ENCODE measurements at regions not wholly inside any gene's neighbourhood (a gene's known extent, or its start where the extent isn't known, plus 50 kb on each side); places are given as distances from the start of the nearest gene placed in this dataset.
"Not testable (repeated sequence)": the region's sequence is repeated elsewhere in the genome, so short reads cannot be mapped to it uniquely, and the experiment has no call there.

DNA sequence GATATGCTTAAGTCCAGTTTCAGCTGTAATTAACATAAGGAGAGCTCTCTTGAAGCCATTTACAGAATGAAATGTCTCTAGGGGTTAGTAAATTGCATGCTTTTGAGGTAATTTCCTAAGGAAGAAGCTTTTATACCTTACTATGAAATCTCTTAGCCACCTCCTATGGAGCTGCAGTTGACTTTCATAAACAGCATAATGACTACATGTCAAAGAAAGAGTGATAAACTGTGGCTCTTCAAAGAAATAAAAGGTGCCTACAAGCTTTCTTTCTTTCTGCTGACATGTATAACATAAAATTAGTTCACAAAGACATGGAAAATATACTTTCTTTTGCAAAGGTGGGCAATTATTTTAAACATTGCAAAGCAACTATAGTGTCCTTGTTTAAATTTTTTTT, 90.8 kb downstream of the TMEM167A start:
- CTCF ChIA-PET: no interaction called here

GRCh38 chr5:82985763-82986162, 91.4 kb downstream of the TMEM167A start:
- Mint-ChIP-seq H3K4me3 (no peak overlapping the region), H3K4me1 (no peaks in the 10 kb centered on the region), H3K36me3 (no peaks in the 10 kb centered on the region), H3K27me3 (no peaks in the 10 kb centered on the region), H3K9me3 (no peaks in the 10 kb centered on the region), H3K27ac (no peak overlapping the region)
- ChIA-PET POLR2A (no interaction called here), CTCF (no interaction called here)
- no peak for DNase-seq
- H3K27ac ChIP-seq (ENCODE audit: low read depth, low read length): no peak overlapping the region
- H3K27me3 ChIP-seq (ENCODE audit: insufficient read depth, low read length, poor library complexity, severe bottlenecking): no peaks in the 10 kb centered on the region
- no peaks in the 10 kb centered on the region for H3K4me1 ChIP-seq (ENCODE audit: insufficient read depth, low read length)
- H3K36me3 ChIP-seq (ENCODE audit: insufficient read depth, low read length): no peaks in the 10 kb centered on the region
- H3K9me3 ChIP-seq (ENCODE audit: low read length): no peaks in the 10 kb centered on the region
- no peak overlapping the region for H3K4me3 ChIP-seq (ENCODE audit: low read length)

More for the DNA sequence above, 90.8 kb downstream of the TMEM167A start:
- H3K27me3 ChIP-seq (ENCODE audit: insufficient read depth, low read length, poor library complexity, severe bottlenecking): no peaks in the 10 kb centered on the region
- no peaks in the 10 kb centered on the region for H3K9me3 ChIP-seq (ENCODE audit: low read length)
- Mint-ChIP-seq H3K36me3 (no peaks in the 10 kb centered on the region), H3K4me1 (no peaks in the 10 kb centered on the region), H3K27ac (no peak overlapping the region), H3K9me3 (no peaks in the 10 kb centered on the region), H3K27me3 (no peaks in the 10 kb centered on the region), H3K4me3 (no peak overlapping the region)
- H3K4me1 ChIP-seq (ENCODE audit: insufficient read depth, low read length): no peaks in the 10 kb centered on the region
- H3K27ac ChIP-seq (ENCODE audit: low read depth, low read length): no peak overlapping the region
- H3K36me3 ChIP-seq (ENCODE audit: insufficient read depth, low read length): no peaks in the 10 kb centered on the region
- no peak overlapping the region for H3K4me3 ChIP-seq (ENCODE audit: low read length)
- no peak for DNase-seq
- POLR2A ChIA-PET: no interaction called here

DNA sequence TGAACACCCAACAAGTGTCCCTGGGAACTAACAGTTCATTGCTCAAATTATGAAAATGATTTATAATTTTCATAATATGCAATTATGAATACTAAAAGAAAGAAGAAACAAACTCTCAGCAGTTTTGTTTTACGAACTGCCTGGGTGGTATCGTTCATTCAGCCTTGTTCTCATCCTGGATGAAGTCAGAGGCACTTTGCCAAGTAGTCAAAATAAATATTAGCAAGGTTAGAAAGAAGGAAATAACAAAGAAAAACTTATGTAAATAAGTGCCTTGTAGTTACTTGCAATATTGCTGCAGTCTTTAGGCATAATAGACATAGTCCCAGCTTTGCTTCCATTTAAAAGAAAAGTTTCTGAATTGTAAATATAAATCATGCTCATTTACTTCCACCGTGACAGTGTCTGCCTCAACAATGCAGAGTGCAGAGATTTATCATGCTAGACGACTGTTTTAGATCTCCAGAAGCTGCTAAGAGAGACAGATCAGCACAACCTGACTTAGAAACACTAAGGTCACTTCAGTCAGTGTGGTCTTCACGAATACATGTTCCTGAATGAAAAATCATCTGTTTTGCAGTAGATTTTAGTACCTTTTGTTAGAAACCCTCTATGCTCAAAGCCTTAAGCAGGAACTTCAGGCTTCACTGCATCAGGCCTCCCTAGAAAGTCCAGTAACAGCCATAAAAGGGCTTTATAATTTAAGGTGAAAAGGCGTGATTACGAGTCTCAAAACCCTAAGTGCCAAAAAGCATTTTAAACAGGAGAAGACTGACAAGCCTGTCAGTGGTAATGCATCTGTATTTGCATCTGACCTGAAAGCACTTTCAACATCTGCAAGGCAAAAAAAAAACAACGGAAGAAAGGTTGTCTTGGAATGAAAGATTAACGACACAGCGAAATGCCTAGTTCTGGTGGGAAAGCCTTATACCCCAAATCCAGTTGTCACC, 92.1 kb downstream of the TMEM167A start:
- Mint-ChIP-seq H3K9me3 (no peaks in the 10 kb centered on the region), H3K4me1 (no peaks in the 10 kb centered on the region), H3K36me3 (no peaks in the 10 kb centered on the region), H3K4me3 (no peak overlapping the region), H3K27ac (no peak overlapping the region), H3K27me3 (no peaks in the 10 kb centered on the region)
- ChIA-PET CTCF (no interaction called here), POLR2A (no interaction called here)
- H3K4me1 ChIP-seq (ENCODE audit: insufficient read depth, low read length): no peaks in the 10 kb centered on the region
- no peaks in the 10 kb centered on the region for H3K9me3 ChIP-seq (ENCODE audit: low read length)
- H3K27me3 ChIP-seq (ENCODE audit: insufficient read depth, low read length, poor library complexity, severe bottlenecking): no peaks in the 10 kb centered on the region
- no peak for DNase-seq
- no peak overlapping the region for H3K4me3 ChIP-seq (ENCODE audit: low read length)
- H3K27ac ChIP-seq (ENCODE audit: low read depth, low read length): no peak overlapping the region
- no peaks in the 10 kb centered on the region for H3K36me3 ChIP-seq (ENCODE audit: insufficient read depth, low read length)

GRCh38 chr5:82982846-82983245, 94.3 kb downstream of the TMEM167A start:
- H3K4me3 ChIP-seq (ENCODE audit: low read length): no peak overlapping the region
- no peak overlapping the region for H3K4me3 Mint-ChIP-seq
- H3K27me3 Mint-ChIP-seq: peaks cover 5 to 8% of the 10 kb centered on the region in 2 donors
- CTCF ChIA-PET: no interaction called here
- H3K27ac ChIP-seq (ENCODE audit: low read depth, low read length): no peak overlapping the region
- H3K4me1 ChIP-seq (ENCODE audit: insufficient read depth, low read length): no peaks in the 10 kb centered on the region
- no peak for DNase-seq
- no peaks in the 10 kb centered on the region for H3K36me3 Mint-ChIP-seq
- POLR2A ChIA-PET: no interaction called here
- no peak overlapping the region for H3K27ac Mint-ChIP-seq
- H3K9me3 Mint-ChIP-seq: peaks cover 0 to 3% (median 0%) of the 10 kb centered on the region in 5 donors
- no peaks in the 10 kb centered on the region for H3K27me3 ChIP-seq (ENCODE audit: insufficient read depth, low read length, poor library complexity, severe bottlenecking)
- H3K4me1 Mint-ChIP-seq: no peaks in the 10 kb centered on the region
- no peaks in the 10 kb centered on the region for H3K9me3 ChIP-seq (ENCODE audit: low read length)
- no peaks in the 10 kb centered on the region for H3K36me3 ChIP-seq (ENCODE audit: insufficient read depth, low read length)

DNA sequence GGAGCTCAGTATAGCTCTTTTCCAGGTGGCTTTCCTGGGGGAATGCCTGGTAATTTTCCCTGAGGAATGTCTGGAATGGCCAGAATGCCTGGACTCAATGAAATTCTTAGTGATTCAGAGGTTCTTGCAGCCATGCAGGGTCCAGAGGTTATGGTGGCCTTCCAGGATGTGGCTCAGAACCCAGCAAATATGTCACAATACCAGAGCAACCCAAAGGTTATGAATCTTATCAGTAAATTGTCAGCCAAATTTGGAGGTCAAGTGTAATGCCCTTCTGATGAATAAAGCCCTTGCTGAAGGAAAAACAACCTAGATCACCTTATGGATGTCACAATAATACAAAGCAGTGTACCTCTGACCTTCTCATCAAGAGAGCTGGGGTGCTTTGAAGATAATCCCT, 100.3 kb downstream of the TMEM167A start:
- POLR2A ChIA-PET, CTCF ChIA-PET: not testable (repeated sequence)

GRCh38 chr5:82975812-82976211, 101.4 kb downstream of the TMEM167A start:
- no peak overlapping the region for H3K4me3 ChIP-seq (ENCODE audit: low read length)
- Mint-ChIP-seq H3K36me3 (peaks cover 0 to 5% (median 4%) of the 10 kb centered on the region in 3 donors), H3K9me3 (peaks cover 13 to 29% (median 23%) of the 10 kb centered on the region in 5 donors), H3K4me1 (no peaks in the 10 kb centered on the region), H3K27ac (no peak overlapping the region), H3K4me3 (no peak overlapping the region), H3K27me3 (peaks cover 10 to 11% of the 10 kb centered on the region in 2 donors)
- no peak overlapping the region for H3K27ac ChIP-seq (ENCODE audit: low read depth, low read length)
- ChIA-PET POLR2A (no interaction called here), CTCF (no interaction called here)
- no peaks in the 10 kb centered on the region for H3K36me3 ChIP-seq (ENCODE audit: insufficient read depth, low read length)
- H3K4me1 ChIP-seq (ENCODE audit: insufficient read depth, low read length): no peaks in the 10 kb centered on the region
- no peak for DNase-seq
- no peaks in the 10 kb centered on the region for H3K27me3 ChIP-seq (ENCODE audit: insufficient read depth, low read length, poor library complexity, severe bottlenecking)
- H3K9me3 ChIP-seq (ENCODE audit: low read length): no peaks in the 10 kb centered on the region

More for the DNA sequence above, 100.3 kb downstream of the TMEM167A start:
- H3K9me3 Mint-ChIP-seq: peaks cover 13 to 29% (median 23%) of the 10 kb centered on the region in 5 donors
- not testable (repeated sequence) for H3K36me3 Mint-ChIP-seq; H3K4me1 ChIP-seq (ENCODE audit: insufficient read depth, low read length); H3K27ac Mint-ChIP-seq; H3K27me3 ChIP-seq (ENCODE audit: insufficient read depth, low read length, poor library complexity, severe bottlenecking); H3K9me3 ChIP-seq (ENCODE audit: low read length); H3K27ac ChIP-seq (ENCODE audit: low read depth, low read length); DNase-seq; H3K4me1 Mint-ChIP-seq; H3K4me3 Mint-ChIP-seq; H3K36me3 ChIP-seq (ENCODE audit: insufficient read depth, low read length); H3K4me3 ChIP-seq (ENCODE audit: low read length)
- peaks cover 8 to 11% of the 10 kb centered on the region in 2 donors for H3K27me3 Mint-ChIP-seq

DNA sequence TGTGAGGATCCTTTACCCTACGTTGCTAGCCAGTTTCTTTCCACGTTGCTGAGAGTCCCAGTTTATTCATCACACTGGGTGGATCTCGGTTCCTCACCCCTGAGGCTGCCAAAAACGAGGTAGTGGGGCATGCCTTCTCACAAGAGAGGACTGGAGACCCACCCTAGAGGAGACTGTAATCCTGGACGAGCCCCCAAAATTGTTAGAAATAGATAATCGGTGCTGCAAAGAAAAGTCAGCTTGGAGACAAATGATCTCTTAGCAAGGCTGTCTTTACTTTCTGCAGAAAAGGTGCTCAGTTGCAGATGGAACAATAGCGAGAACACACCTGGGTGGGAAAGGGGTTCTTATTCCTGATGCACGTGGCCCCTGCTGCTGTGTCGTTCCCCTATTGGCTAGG, 101.8 kb downstream of the TMEM167A start:
- Histone ChIP-seq H3K4me1 (ENCODE audit: insufficient read depth, low read length) (no peaks in the 10 kb centered on the region), H3K4me3 (ENCODE audit: low read length) (no peak overlapping the region), H3K27ac (ENCODE audit: low read depth, low read length) (no peak overlapping the region), H3K9me3 (ENCODE audit: low read length) (no peaks in the 10 kb centered on the region), H3K36me3 (ENCODE audit: insufficient read depth, low read length) (no peaks in the 10 kb centered on the region), H3K27me3 (ENCODE audit: insufficient read depth, low read length, poor library complexity, severe bottlenecking) (no peaks in the 10 kb centered on the region)
- POLR2A ChIA-PET: no interaction called here
- H3K4me3 Mint-ChIP-seq: no peak overlapping the region
- CTCF ChIA-PET: no interaction called here
- peaks cover 0 to 5% (median 4%) of the 10 kb centered on the region in 3 donors for H3K36me3 Mint-ChIP-seq
- H3K27ac Mint-ChIP-seq: no peak overlapping the region
- peaks cover 10 to 11% of the 10 kb centered on the region in 2 donors for H3K27me3 Mint-ChIP-seq
- H3K9me3 Mint-ChIP-seq: peaks cover 13 to 29% (median 23%) of the 10 kb centered on the region in 5 donors
- no peaks in the 10 kb centered on the region for H3K4me1 Mint-ChIP-seq
- DNase-seq: no peak

GRCh38 chr5:82974346-82974745, 102.8 kb downstream of the TMEM167A start:
- not testable (repeated sequence) for H3K4me3 Mint-ChIP-seq

More at GRCh38 chr5:82974346-82974745, 102.8 kb downstream of the TMEM167A start:
- H3K4me1 ChIP-seq (ENCODE audit: insufficient read depth, low read length); H3K27ac ChIP-seq (ENCODE audit: low read depth, low read length); H3K9me3 ChIP-seq (ENCODE audit: low read length); H3K27ac Mint-ChIP-seq; H3K4me3 ChIP-seq (ENCODE audit: low read length); POLR2A ChIA-PET; H3K4me1 Mint-ChIP-seq; H3K36me3 ChIP-seq (ENCODE audit: insufficient read depth, low read length); H3K27me3 ChIP-seq (ENCODE audit: insufficient read depth, low read length, poor library complexity, severe bottlenecking); DNase-seq; CTCF ChIA-PET; H3K36me3 Mint-ChIP-seq: not testable (repeated sequence)
- H3K9me3 Mint-ChIP-seq: peaks cover 13 to 29% (median 23%) of the 10 kb centered on the region in 5 donors
- H3K27me3 Mint-ChIP-seq: peaks cover 9 to 11% of the 10 kb centered on the region in 2 donors

Measured in CD8-positive, alpha-beta memory T cell (primary cell).